Erythroblast (primary cell): ENCODE measurements at regions not wholly inside any gene's neighbourhood (a gene's known extent, or its start where the extent isn't known, plus 50 kb on each side); places are given as distances from the start of the nearest gene placed in this dataset.

Experiments
- GATA1 ChIP-seq: IDR thresholded peaks from 2 replicates; pipeline ENCODE4 v1.6.1; 2011; ENCODE audit warnings: low read depth, mild to moderate bottlenecking, control low read depth, low read length, moderate library complexity
- POLR2A ChIP-seq: IDR thresholded peaks from 2 replicates; pipeline ENCODE4 v1.6.1; 2011; ENCODE audit warnings: mild to moderate bottlenecking, low read length

GRCh38 chr16:25416002-25416401 is 158.4 kb upstream of the ZKSCAN2 start:
- TF ChIP-seq POLR2A (no peak), GATA1 (no peak)
